Ascending aorta (tissue), 2 donors: ENCODE measurements at regions not wholly inside any gene's neighbourhood (a gene's known extent, or its start where the extent isn't known, plus 50 kb on each side); places are given as distances from the start of the nearest gene placed in this dataset.

ENCODE experiments used
- DNase-seq, 2 donors: peaks; one replicate each; pipeline ENCODE4 v3.0.0-alpha.2; 2019; ENCODE audit warnings: low spot score in 2 of 2
- H3K27ac ChIP-seq, 2 donors: fragments of 200-600 bp; sonication (generic); one replicate each; pipeline ENCODE4 v1.5.1; 2016 to 2017; ENCODE audit warnings: mild to moderate bottlenecking in 1 of 2
- H3K27me3 ChIP-seq: fragments of 200-600 bp; sonication (generic); one replicate; pipeline ENCODE4 v1.5.1; 2017
- H3K36me3 ChIP-seq, 2 donors: fragments of 200-600 bp; sonication (generic); one replicate each; pipeline ENCODE4 v1.5.1; 2016
- H3K4me1 ChIP-seq, 2 donors: fragments of 200-600 bp; sonication (generic); one replicate each; pipeline ENCODE4 v1.5.1; 2016 to 2017; ENCODE audit warnings: mild to moderate bottlenecking in 1 of 2
- H3K4me3 ChIP-seq, 2 donors: fragments of 200-600 bp; sonication (generic); one replicate each; pipeline ENCODE4 v1.5.1; 2016 to 2017; ENCODE audit warnings: mild to moderate bottlenecking in 1 of 2
- H3K9me3 ChIP-seq, 2 donors: fragments of 200-600 bp; sonication (generic); one replicate each; pipeline ENCODE4 v1.5.1; 2016
- intact Hi-C: fragments of 100-400 bp; cut with DNase I; formaldehyde crosslinking; loops from one replicate; pipeline ENCODE4 v1.15.1; 2023
- TF ChIP-seq, protein P1 (sequence below), 3 experiments: fragments of 200-600 bp in 2 of 3; fragments of 450-650 bp in 1 of 3; sonication (generic) in 2 of 3; IDR thresholded peaks; one replicate each; pipeline ENCODE4 v1.5.1; 2016 to 2019; ENCODE audit warnings: antibody characterized with exemption in 3 of 3, mild to moderate bottlenecking in 1 of 3, moderate library complexity in 1 of 3

- TF ChIP-seq, protein P1, sequence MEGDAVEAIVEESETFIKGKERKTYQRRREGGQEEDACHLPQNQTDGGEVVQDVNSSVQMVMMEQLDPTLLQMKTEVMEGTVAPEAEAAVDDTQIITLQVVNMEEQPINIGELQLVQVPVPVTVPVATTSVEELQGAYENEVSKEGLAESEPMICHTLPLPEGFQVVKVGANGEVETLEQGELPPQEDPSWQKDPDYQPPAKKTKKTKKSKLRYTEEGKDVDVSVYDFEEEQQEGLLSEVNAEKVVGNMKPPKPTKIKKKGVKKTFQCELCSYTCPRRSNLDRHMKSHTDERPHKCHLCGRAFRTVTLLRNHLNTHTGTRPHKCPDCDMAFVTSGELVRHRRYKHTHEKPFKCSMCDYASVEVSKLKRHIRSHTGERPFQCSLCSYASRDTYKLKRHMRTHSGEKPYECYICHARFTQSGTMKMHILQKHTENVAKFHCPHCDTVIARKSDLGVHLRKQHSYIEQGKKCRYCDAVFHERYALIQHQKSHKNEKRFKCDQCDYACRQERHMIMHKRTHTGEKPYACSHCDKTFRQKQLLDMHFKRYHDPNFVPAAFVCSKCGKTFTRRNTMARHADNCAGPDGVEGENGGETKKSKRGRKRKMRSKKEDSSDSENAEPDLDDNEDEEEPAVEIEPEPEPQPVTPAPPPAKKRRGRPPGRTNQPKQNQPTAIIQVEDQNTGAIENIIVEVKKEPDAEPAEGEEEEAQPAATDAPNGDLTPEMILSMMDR (IDR thresholded peaks at IDR 0.05): no peak
Observed at GRCh38 chr7:51452694-51453093, 136.1 kb upstream of the COBL start.

GRCh38 chr7:51451751-51452476 lies 135.3 kb upstream of the COBL start:
- intact Hi-C loops: no loop called here
- no peaks in the 10 kb centered on the region for H3K4me1 ChIP-seq
- no peak overlapping the region for H3K27ac ChIP-seq
- H3K4me3 ChIP-seq: no peak overlapping the region
- H3K36me3 ChIP-seq: no peaks in the 10 kb centered on the region
- no peaks in the 10 kb centered on the region for H3K27me3 ChIP-seq
- TF ChIP-seq, protein P1 (IDR thresholded peaks at IDR 0.05): no peak
- no peaks in the 10 kb centered on the region for H3K9me3 ChIP-seq
- no peak for DNase-seq

More at GRCh38 chr7:51452694-51453093, 136.1 kb upstream of the COBL start:
- no peaks in the 10 kb centered on the region for H3K4me1 ChIP-seq
- H3K27me3 ChIP-seq: no peaks in the 10 kb centered on the region
- no peaks in the 10 kb centered on the region for H3K9me3 ChIP-seq
- intact Hi-C loops: no loop called here
- no peak overlapping the region for H3K4me3 ChIP-seq
- H3K27ac ChIP-seq: no peak overlapping the region
- DNase-seq: no peak
- no peaks in the 10 kb centered on the region for H3K36me3 ChIP-seq

GRCh38 chr7:51450541-51450940 lies 133.9 kb upstream of the COBL start:
- intact Hi-C loops: no loop called here
- H3K4me3 ChIP-seq: no peak overlapping the region
- H3K27ac ChIP-seq: no peak overlapping the region
- H3K36me3 ChIP-seq: no peaks in the 10 kb centered on the region
- DNase-seq: no peak
- H3K9me3 ChIP-seq: no peaks in the 10 kb centered on the region
- H3K27me3 ChIP-seq: no peaks in the 10 kb centered on the region
- H3K4me1 ChIP-seq: no peaks in the 10 kb centered on the region
- TF ChIP-seq, protein P1 (IDR thresholded peaks at IDR 0.05): no peak

DNA sequence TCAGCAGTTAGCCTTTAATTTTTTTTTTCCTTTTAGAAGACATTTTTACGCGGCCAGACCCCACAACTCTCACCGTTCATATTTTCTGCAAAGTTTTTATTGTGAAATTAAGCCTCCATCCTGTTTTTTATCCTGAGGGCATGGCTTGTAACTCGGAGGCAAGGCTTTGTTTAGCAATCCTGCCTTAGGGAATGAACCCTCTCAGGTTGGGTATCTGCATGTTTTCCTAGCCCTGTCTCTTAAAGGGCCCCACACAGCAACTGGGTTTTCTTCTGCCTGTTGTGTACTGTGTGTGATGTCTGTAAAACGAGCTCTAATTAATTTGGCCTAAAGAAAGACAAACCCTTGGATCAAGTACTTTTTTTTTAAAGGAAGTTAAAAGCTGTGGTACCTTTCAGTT lies 130.2 kb upstream of the COBL start:
- TF ChIP-seq, protein P1 (IDR thresholded peaks at IDR 0.05): no peak
- intact Hi-C loops: no loop called here
- no peaks in the 10 kb centered on the region for H3K4me1 ChIP-seq
- no peak overlapping the region for H3K27ac ChIP-seq
- H3K9me3 ChIP-seq: no peaks in the 10 kb centered on the region
- no peak overlapping the region for H3K4me3 ChIP-seq
- no peaks in the 10 kb centered on the region for H3K36me3 ChIP-seq
- DNase-seq: no peak
- H3K27me3 ChIP-seq: no peaks in the 10 kb centered on the region

GRCh38 chr7:51446356-51446755 lies 129.7 kb upstream of the COBL start:
- Histone ChIP-seq H3K36me3 (no peaks in the 10 kb centered on the region), H3K9me3 (no peaks in the 10 kb centered on the region), H3K27me3 (no peaks in the 10 kb centered on the region), H3K27ac (no peak overlapping the region), H3K4me3 (no peak overlapping the region), H3K4me1 (no peaks in the 10 kb centered on the region)
- TF ChIP-seq, protein P1 (IDR thresholded peaks at IDR 0.05): no peak
- intact Hi-C loops: no loop called here
- no peak for DNase-seq

DNA sequence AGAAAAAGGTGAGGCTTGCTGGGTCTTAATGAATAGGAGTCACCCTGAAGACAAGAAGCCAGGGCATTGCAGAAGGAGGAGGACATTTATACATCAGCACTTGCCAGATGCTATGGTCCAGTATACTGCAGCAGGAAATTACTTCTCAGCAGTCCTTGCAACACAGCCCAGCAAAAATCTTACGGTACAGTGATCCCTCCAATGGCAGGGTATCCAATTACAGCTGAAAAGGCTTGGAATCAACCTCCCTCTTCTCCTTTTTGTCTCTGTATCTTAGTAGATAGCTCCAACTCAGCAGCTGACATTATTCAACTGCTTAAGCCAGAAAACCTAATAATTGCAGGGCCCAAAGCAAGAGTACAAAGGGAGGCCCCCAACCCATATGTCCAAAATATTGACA lies 128.3 kb upstream of the COBL start:
- no peak overlapping the region for H3K27ac ChIP-seq
- H3K36me3 ChIP-seq: no peaks in the 10 kb centered on the region
- H3K4me1 ChIP-seq: no peaks in the 10 kb centered on the region
- TF ChIP-seq, protein P1 (IDR thresholded peaks at IDR 0.05): no peak
- H3K4me3 ChIP-seq: no peak overlapping the region
- DNase-seq: no peak
- no peaks in the 10 kb centered on the region for H3K27me3 ChIP-seq
- intact Hi-C loops: no loop called here
- H3K9me3 ChIP-seq: no peaks in the 10 kb centered on the region
